Hypothalamus (tissue), 51 donors: ENCODE measurements at regions not wholly inside any gene's neighbourhood (a gene's known extent, or its start where the extent isn't known, plus 50 kb on each side); places are given as distances from the start of the nearest gene placed in this dataset.
"Not testable (repeated sequence)": the region's sequence is repeated elsewhere in the genome, so short reads cannot be mapped to it uniquely, and the experiment has no call there.

Experiments
- DNase-seq, 51 donors: peaks; one replicate each; lab custom pipeline; 2025; lab: John Stamatoyannopoulos, UW

GRCh38 chrX:82528525-82528924 lies 979.6 kb upstream of the POU3F4 start:
- no peak for DNase-seq

- no peak for DNase-seq
Observed at GRCh38 chrX:82534086-82534597, 973.9 kb upstream of the POU3F4 start.

GRCh38 chrX:82537205-82537604 lies 970.9 kb upstream of the POU3F4 start:
- DNase-seq = not testable (repeated sequence)

- no peak for DNase-seq
Observed at GRCh38 chrX:82541822-82542221, 966.3 kb upstream of the POU3F4 start.

GRCh38 chrX:82552201-82552600 lies 955.9 kb upstream of the POU3F4 start:
- DNase-seq = not testable (repeated sequence)

- no peak for DNase-seq
Observed at GRCh38 chrX:82556588-82556987, 951.5 kb upstream of the POU3F4 start.

GRCh38 chrX:82585868-82586267 lies 922.2 kb upstream of the POU3F4 start:
- no peak for DNase-seq

GRCh38 chrX:82589410-82589809 lies 918.7 kb upstream of the POU3F4 start:
- DNase-seq = no peak

GRCh38 chrX:82591421-82591820 lies 916.7 kb upstream of the POU3F4 start:
- DNase-seq = no peak

GRCh38 chrX:82626978-82627377 lies 881.1 kb upstream of the POU3F4 start:
- DNase-seq = no peak

- DNase-seq = no peak
Observed at GRCh38 chrX:82627568-82627967, 880.5 kb upstream of the POU3F4 start.

GRCh38 chrX:82648062-82648461 lies 860.0 kb upstream of the POU3F4 start:
- DNase-seq = no peak

- no peak for DNase-seq
Observed at GRCh38 chrX:82649645-82650044, 858.4 kb upstream of the POU3F4 start.

GRCh38 chrX:82658492-82658891 lies 849.6 kb upstream of the POU3F4 start:
- no peak for DNase-seq

- DNase-seq = no peak
Observed at GRCh38 chrX:82666355-82666754, 841.7 kb upstream of the POU3F4 start.

GRCh38 chrX:82675104-82675503 lies 833.0 kb upstream of the POU3F4 start:
- no peak for DNase-seq

- no peak for DNase-seq
Observed at GRCh38 chrX:82676386-82676785, 831.7 kb upstream of the POU3F4 start.

GRCh38 chrX:82677286-82677685 lies 830.8 kb upstream of the POU3F4 start:
- no peak for DNase-seq

- no peak for DNase-seq
Observed at GRCh38 chrX:82692991-82693390, 815.1 kb upstream of the POU3F4 start.

GRCh38 chrX:82695066-82695465 lies 813.0 kb upstream of the POU3F4 start:
- no peak for DNase-seq

GRCh38 chrX:82703551-82703950 lies 804.5 kb upstream of the POU3F4 start:
- DNase-seq = no peak

GRCh38 chrX:82711457-82711856 lies 796.6 kb upstream of the POU3F4 start:
- no peak for DNase-seq

- no peak for DNase-seq
Observed at GRCh38 chrX:82721891-82722290, 786.2 kb upstream of the POU3F4 start.

- no peak for DNase-seq
Observed at GRCh38 chrX:82723806-82724205, 784.3 kb upstream of the POU3F4 start.
